ENCODE measurements at regions not wholly inside any gene's neighbourhood (a gene's known extent, or its start where the extent isn't known, plus 50 kb on each side); places are given as distances from the start of the nearest gene placed in this dataset.

GRCh38 chr10:36468620-36469019 lies 656.8 kb upstream of the ANKRD30A start:
- TF ChIP-seq CTCF (IDR thresholded peaks at IDR 0.05), result no peak
- TF ChIP-seq POLR2A (IDR thresholded peaks at IDR 0.05), result no peak

Measured in Peyer's patch (tissue), 4 donors.